RWPE1 (cell line): ENCODE measurements at regions not wholly inside any gene's neighbourhood (a gene's known extent, or its start where the extent isn't known, plus 50 kb on each side); places are given as distances from the start of the nearest gene placed in this dataset.

Experiments used
- CTCF ChIA-PET: fragments of 350-600 bp; sonication (Branson Sonifier 250); formaldehyde crosslinking; extraction: SDS; loops from one replicate; lab custom pipeline; 2021; lab: Yijun Ruan, JAX
- POLR2A ChIA-PET: fragments of 400-600 bp; formaldehyde crosslinking; extraction: SDS; loops from one replicate; lab custom pipeline; 2020; ENCODE audit warnings: antibody characterized with exemption; ENCODE audit not compliant: low non-redundant PET; lab: Yijun Ruan, JAX
- DNase-seq: peaks from one replicate; pipeline ENCODE4 v3.0.0; 2012; ENCODE audit warnings: low spot score
- H3K27ac ChIP-seq: fragments of 450-650 bp; 2 replicates; pipeline ENCODE4 v1.5.1; 2017
- TF ChIP-seq, protein P1 (sequence below): fragments of 450-650 bp; conservative IDR thresholded peaks from 2 replicates; pipeline ENCODE4 v1.5.1; 2017; ENCODE audit warnings: low read depth, mild to moderate bottlenecking

DNA sequence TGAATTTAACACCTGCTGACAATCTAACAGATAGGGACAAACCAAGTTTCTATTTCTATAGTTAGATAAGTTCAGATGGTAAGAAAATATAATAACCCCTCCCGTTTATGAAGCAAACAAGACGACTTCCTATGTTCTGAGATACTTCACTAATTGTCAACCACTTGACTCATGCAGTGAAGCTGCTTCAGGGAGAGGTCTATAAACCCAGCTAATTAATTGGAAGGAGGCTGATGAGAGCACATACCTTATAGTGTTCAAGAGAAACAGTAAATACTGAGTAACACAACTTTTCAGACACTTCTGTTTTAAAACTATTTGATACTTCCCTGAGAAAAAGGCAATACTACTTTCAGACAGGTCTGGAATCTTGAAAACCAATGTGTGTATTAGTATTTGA lies 229.4 kb upstream of the UBASH3B start:
- TF ChIP-seq, protein P1, sequence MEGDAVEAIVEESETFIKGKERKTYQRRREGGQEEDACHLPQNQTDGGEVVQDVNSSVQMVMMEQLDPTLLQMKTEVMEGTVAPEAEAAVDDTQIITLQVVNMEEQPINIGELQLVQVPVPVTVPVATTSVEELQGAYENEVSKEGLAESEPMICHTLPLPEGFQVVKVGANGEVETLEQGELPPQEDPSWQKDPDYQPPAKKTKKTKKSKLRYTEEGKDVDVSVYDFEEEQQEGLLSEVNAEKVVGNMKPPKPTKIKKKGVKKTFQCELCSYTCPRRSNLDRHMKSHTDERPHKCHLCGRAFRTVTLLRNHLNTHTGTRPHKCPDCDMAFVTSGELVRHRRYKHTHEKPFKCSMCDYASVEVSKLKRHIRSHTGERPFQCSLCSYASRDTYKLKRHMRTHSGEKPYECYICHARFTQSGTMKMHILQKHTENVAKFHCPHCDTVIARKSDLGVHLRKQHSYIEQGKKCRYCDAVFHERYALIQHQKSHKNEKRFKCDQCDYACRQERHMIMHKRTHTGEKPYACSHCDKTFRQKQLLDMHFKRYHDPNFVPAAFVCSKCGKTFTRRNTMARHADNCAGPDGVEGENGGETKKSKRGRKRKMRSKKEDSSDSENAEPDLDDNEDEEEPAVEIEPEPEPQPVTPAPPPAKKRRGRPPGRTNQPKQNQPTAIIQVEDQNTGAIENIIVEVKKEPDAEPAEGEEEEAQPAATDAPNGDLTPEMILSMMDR: no peak
- ChIA-PET CTCF (no interaction called here), POLR2A (no interaction called here)
- no peak overlapping the region for H3K27ac ChIP-seq
- no peak for DNase-seq

DNA sequence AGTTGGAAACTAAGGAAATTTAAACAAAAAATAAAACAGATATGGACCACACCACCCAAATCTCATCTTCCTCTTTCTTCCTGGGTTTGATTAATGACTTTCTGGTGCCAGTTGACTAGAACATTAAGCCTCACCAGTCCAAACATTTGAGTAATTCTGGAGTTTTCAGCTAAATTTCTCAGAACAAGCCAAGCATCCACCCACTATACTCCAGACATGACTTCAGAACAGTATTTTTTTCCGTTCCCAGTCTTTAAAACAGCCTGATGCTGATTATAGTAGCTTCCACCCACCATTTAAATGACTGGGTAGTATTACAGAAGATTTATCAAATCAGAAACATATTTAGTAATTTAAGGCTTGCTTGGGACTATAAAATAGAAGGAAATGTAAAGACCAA lies 230.9 kb upstream of the UBASH3B start:
- H3K27ac ChIP-seq: no peak overlapping the region
- ChIA-PET CTCF (interaction anchor here (0.6 kb wide), 1 partner anchor 9 kb away, joined by 4 read pairs; no protein-coding TSS in a partner anchor), POLR2A (no interaction called here)
- TF ChIP-seq, protein P1: no peak
- no peak for DNase-seq

DNA sequence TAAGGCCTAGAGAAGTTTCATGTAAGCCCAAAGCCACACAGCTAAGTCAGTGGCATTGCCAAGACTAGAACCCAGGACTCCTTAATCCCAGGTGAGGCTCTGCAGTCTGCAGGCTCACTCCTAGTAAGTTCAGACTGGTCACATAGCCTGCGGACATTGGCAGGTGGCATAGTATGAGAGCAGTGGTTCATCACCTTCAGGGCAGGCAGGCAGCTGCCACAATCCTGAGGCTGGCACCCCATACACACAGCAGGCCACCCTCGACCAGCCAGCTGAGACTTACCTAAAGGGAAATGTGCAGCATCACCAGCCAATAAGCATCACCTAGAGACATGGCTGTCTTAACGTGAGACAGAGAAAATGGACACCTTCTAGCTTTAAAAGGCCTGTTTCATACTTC lies 231.6 kb upstream of the UBASH3B start:
- TF ChIP-seq, protein P1: no peak
- no peak for DNase-seq
- POLR2A ChIA-PET: no interaction called here
- CTCF ChIA-PET: interaction anchor here (1.0 kb wide), 1 partner anchor 15 kb away, joined by 3 read pairs; no protein-coding TSS in a partner anchor
- no peak overlapping the region for H3K27ac ChIP-seq

DNA sequence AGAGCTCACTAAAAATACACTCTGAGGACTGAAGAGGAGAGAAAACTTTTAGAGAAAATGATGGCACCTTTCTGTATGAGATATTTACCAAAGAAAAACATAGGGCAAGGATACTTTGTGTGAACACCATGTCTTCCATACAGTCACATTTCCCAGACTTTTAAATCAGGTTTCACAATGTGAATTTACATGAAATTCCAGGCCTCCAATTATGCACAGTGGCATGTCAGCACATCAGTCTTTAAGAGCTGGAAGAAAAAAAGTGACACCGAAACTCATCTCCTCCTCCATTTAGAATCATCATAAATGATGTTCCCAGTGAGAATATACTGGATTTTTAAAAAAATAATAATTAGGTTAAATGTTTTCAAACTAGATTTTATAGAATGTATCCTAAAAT lies 232.2 kb upstream of the UBASH3B start:
- no peak for DNase-seq
- TF ChIP-seq, protein P1: no peak
- ChIA-PET CTCF (interaction anchor here (0.6 to 1.0 kb wide), 2 partner anchors 15 to 98 kb away, joined by 3 to 4 read pairs; no protein-coding TSS in a partner anchor), POLR2A (no interaction called here)
- H3K27ac ChIP-seq: peak overlapping the region; percentile 76; the same call in 1 of the 2 replicates

DNA sequence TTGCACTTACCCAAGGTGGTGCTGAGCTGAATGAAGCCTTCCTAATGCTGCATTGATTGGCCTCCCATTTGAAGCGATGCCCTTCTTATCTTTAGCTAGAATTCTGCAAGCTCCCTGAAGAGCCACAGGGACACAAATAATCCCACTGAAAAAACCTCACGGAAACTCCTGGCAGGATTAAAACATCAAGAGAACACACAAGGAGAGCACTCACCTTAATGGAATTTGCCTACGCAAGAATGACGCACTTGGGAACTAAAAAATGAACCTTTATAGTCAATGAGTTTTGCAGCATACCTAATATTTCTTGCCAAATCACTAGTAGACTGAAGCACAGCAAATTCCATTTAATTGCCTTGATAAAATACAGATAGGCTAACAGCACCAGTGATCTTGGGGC lies 232.8 kb upstream of the UBASH3B start:
- H3K27ac ChIP-seq: peak overlapping the region; percentile 76; the same call in 1 of the 2 replicates
- POLR2A ChIA-PET: no interaction called here
- CTCF ChIA-PET: interaction anchor here (0.6 kb wide), 1 partner anchor 97 kb away, joined by 4 read pairs; no protein-coding TSS in a partner anchor
- peak; percentile 76 for DNase-seq
- TF ChIP-seq, protein P1: no peak

DNA sequence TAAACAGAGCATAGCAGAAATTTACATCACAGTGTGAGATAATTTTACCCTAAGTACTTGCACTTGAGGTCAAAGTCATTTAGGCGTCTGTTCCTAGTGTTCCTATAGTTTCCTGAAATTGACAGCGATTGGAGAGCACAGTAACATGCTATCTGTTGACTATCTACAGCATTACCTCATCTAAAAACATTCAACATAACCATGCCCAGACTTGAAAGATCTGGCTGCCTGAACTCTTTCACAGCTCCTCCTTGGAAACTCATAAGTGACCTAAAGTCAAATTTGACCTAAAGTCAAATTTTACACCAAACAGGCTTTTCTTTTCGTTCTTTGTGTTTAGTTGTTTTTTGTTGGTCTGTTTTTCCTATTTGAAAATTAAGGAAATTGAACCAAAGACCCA lies 233.8 kb upstream of the UBASH3B start:
- TF ChIP-seq, protein P1: no peak
- ChIA-PET POLR2A (no interaction called here), CTCF (interaction anchor here (0.7 kb wide), 1 partner anchor 766 kb away, joined by 3 read pairs; no protein-coding TSS in a partner anchor)
- DNase-seq: peak; percentile 58
- H3K27ac ChIP-seq: no peak overlapping the region; the same call in 1 of the 2 replicates
